ENCODE measurements at regions not wholly inside any gene's neighbourhood (a gene's known extent, or its start where the extent isn't known, plus 50 kb on each side); places are given as distances from the start of the nearest gene placed in this dataset.
"Not testable (repeated sequence)": the region's sequence is repeated elsewhere in the genome, so short reads cannot be mapped to it uniquely, and the experiment has no call there.

GRCh38 chr15:79702621-79703020 lies 194.2 kb downstream of the MTHFS start:
- DNase-seq (ENCODE audit: low read depth in 1 of 2, low spot score in 1 of 2) = no peak
- no peak for TF ChIP-seq JUND (IDR thresholded peaks at IDR 0.05; ENCODE audit: low read depth)
- in situ Hi-C loops (cut with HindIII; ENCODE audit: low pct_unique_long_range_greater_than_20kb, low sequenced_read_pairs) = no loop called here

DNA sequence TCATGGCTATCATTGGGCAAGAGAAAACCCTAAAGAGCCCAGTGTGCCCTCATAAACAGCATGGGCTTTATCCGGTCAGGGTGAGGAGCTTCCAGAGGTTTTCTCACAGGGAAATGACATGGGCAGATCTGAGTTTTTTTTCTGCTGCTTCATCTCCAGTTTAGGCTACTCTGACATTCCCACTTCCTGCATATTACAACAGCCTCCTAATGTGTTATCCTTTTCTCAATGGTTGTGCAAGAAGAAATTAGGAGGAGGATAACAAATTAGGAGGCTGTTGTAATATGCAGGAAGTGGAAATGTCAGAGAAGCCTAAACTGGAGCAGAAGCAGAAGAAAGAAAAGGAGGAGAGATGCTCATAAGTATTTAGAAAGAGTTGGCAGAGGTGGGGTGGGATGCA lies 175.6 kb downstream of the MTHFS start:
- no peak for DNase-seq (ENCODE audit: low read depth in 1 of 2, low spot score in 1 of 2)
- in situ Hi-C loops (cut with HindIII; ENCODE audit: low pct_unique_long_range_greater_than_20kb, low sequenced_read_pairs) = no loop called here
- TF ChIP-seq JUND (IDR thresholded peaks at IDR 0.05; ENCODE audit: low read depth) = no peak

DNA sequence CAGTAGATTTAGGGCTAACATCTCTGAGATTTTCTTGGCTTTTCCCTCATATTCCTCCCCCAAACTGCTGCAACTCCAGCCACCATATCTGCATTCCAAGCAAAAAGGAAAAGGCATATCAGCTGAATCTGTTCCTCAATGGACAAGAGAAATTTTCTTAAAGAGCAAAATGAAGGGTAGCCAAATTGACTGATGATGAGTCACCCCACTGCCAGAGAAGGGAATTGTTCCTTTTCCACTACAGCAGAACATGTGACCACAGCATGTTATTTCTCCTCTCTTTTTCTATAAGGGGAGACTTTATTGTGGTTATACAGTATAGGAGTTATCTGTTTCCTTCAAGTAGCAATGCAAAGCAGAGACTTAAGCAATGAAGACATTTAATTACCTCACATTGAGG lies 172.5 kb downstream of the MTHFS start:
- no peak for DNase-seq (ENCODE audit: low read depth in 1 of 2, low spot score in 1 of 2)
- in situ Hi-C loops (cut with HindIII; ENCODE audit: low pct_unique_long_range_greater_than_20kb, low sequenced_read_pairs) = no loop called here
- TF ChIP-seq JUND (IDR thresholded peaks at IDR 0.05; ENCODE audit: low read depth) = no peak

DNA sequence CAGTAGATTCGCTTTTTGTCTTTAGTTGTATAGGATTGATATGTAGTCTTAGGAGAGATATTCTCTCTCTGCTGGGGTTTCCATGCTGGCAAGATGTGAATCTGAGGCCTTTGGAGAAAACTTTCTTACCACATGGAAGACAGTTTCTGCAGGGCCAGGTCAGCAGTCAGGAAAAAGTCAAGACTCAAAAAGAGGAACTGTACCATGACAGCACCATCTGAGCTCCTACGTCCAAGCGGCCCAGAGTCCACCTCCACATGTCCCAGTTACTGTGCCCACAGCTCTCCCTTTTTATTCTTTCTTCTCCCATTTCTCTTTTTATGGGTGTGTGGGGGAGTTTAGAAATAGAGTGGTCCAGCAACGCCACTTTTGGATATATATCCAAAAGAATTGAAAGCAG lies 172.0 kb downstream of the MTHFS start:
- no peak for TF ChIP-seq JUND (IDR thresholded peaks at IDR 0.05; ENCODE audit: low read depth)
- in situ Hi-C loops (cut with HindIII; ENCODE audit: low pct_unique_long_range_greater_than_20kb, low sequenced_read_pairs) = no loop called here
- no peak for DNase-seq (ENCODE audit: low read depth in 1 of 2, low spot score in 1 of 2)

DNA sequence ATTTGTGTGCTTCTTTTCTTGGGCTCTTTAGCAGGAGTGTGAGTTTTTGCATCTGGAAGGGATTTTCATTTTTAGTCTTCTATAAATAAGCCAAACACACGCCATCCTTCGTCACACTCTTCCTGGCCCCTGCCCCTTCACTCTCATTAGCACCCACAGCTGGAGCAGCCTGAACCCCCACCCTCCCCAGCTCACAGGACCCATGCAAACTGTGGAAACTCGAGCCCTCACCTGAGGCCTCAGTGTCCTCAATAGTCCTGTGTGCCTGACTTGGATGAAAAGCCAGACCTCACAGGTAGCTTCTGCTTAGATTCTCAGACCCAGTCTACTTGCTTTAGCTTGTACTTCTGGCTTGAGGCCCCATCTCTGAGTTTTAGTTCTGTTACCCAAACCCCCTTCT lies 167.9 kb downstream of the MTHFS start:
- in situ Hi-C loops (cut with HindIII; ENCODE audit: low pct_unique_long_range_greater_than_20kb, low sequenced_read_pairs) = no loop called here
- TF ChIP-seq JUND (IDR thresholded peaks at IDR 0.05; ENCODE audit: low read depth) = no peak
- DNase-seq (ENCODE audit: low read depth in 1 of 2, low spot score in 1 of 2) = no peak

GRCh38 chr15:79736435-79737000 lies 160.3 kb downstream of the MTHFS start:
- in situ Hi-C loops (cut with HindIII; ENCODE audit: low pct_unique_long_range_greater_than_20kb, low sequenced_read_pairs) = no loop called here
- no peak for TF ChIP-seq JUND (IDR thresholded peaks at IDR 0.05; ENCODE audit: low read depth)
- peak in 1 of 2 experiments; percentile 13 for DNase-seq (ENCODE audit: low read depth in 1 of 2, low spot score in 1 of 2)

GRCh38 chr15:79738143-79738542 lies 158.7 kb downstream of the MTHFS start:
- in situ Hi-C loops (cut with HindIII; ENCODE audit: low pct_unique_long_range_greater_than_20kb, low sequenced_read_pairs) = no loop called here
- no peak for TF ChIP-seq JUND (IDR thresholded peaks at IDR 0.05; ENCODE audit: low read depth)
- DNase-seq (ENCODE audit: low read depth in 1 of 2, low spot score in 1 of 2) = no peak

DNA sequence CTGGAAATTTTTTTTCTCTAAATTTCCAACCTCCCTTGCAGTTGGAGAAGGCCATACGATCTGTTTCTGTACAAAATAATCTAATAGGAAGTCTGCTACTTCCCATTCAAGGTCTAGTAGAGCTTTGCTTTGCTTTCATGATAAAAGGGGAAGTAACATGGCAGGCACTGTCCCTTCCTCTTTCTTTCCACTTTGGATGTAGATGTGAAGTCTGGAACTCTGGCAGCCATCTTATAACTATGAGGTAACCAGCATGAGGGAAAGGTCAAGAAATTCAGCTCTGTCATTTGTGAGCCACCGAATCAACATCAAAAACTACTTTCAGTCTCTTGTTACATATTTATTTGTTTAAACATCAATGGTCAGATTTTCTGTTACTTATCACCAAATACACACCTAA lies 156.3 kb downstream of the MTHFS start:
- in situ Hi-C loops (cut with HindIII; ENCODE audit: low pct_unique_long_range_greater_than_20kb, low sequenced_read_pairs) = no loop called here
- no peak for TF ChIP-seq JUND (IDR thresholded peaks at IDR 0.05; ENCODE audit: low read depth)
- DNase-seq (ENCODE audit: low read depth in 1 of 2, low spot score in 1 of 2) = no peak

DNA sequence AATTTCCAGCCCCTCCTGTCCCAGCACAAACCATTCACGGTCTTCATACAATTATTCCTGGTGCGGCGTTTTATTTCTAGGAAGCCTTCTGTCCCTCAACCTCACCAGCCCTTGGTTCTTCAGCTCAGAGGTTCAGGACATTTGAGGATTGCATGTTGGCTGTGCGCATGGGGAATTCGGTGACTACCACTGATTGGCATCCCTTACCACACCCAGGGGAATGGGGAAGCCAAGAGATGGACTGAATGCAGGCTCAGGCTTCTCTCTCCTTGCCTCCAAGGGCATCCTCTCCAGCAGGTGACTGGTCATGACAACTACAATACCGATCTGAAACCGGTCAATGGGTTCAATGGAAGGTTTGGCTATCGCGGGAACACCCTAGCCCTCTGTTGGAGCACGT lies 153.8 kb downstream of the MTHFS start:
- in situ Hi-C loops (cut with HindIII; ENCODE audit: low pct_unique_long_range_greater_than_20kb, low sequenced_read_pairs) = no loop called here
- DNase-seq (ENCODE audit: low read depth in 1 of 2, low spot score in 1 of 2) = no peak
- TF ChIP-seq JUND (IDR thresholded peaks at IDR 0.05; ENCODE audit: low read depth) = no peak

DNA sequence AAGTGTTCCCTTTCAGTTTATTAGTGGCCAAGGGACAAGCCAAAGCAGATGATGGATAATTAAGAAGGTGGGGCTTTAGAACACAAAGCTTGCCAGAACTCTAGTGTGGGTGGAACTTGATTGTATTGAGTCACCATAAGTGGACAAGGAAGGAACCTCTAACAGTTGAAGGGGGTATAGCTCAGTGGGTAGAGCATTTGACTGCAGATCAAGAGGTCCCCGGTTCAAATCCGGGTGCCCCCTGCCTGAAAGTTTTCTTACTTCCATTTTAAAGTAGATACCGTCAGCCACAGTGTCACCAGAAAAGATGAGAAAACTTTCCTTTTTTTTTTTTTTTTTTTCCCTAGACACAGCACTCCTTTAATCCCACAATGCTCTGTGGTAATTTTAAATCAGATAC lies 152.3 kb downstream of the MTHFS start:
- in situ Hi-C loops (cut with HindIII; ENCODE audit: low pct_unique_long_range_greater_than_20kb, low sequenced_read_pairs); DNase-seq (ENCODE audit: low read depth in 1 of 2, low spot score in 1 of 2): not testable (repeated sequence)

DNA sequence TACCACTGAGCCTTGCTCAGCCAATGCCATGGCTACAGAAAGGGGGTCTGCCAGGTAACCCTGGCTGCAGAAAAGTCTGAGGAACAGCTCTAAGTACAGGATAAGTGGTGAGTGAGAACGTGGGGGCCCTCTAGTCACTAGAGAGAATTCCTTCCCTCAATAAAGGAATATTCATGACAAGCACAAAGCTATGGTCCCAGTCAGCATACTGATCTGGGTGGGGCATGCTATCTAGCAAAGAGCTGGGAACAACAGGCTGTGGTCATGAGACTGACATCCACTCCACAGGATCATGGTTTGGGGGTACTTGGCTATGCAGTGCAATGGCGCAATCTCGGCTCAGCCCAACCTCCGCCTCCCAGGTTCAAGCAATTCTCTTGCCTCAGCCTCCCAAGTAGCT lies 140.4 kb downstream of the MTHFS start:
- DNase-seq (ENCODE audit: low read depth in 1 of 2, low spot score in 1 of 2) = no peak
- in situ Hi-C loops (cut with HindIII; ENCODE audit: low pct_unique_long_range_greater_than_20kb, low sequenced_read_pairs) = no loop called here
- TF ChIP-seq JUND (IDR thresholded peaks at IDR 0.05; ENCODE audit: low read depth) = no peak

- in situ Hi-C loops (cut with HindIII; ENCODE audit: low pct_unique_long_range_greater_than_20kb, low sequenced_read_pairs) = no loop called here
- DNase-seq (ENCODE audit: low read depth in 1 of 2, low spot score in 1 of 2) = no peak
Measured at GRCh38 chr15:79765081-79765480, 131.7 kb downstream of the MTHFS start.

GRCh38 chr15:79769069-79769481 lies 127.7 kb downstream of the MTHFS start:
- TF ChIP-seq JUND (IDR thresholded peaks at IDR 0.05; ENCODE audit: low read depth) = no peak
- in situ Hi-C loops (cut with HindIII; ENCODE audit: low pct_unique_long_range_greater_than_20kb, low sequenced_read_pairs) = no loop called here
- peak in 1 of 2 experiments; percentile 55 for DNase-seq (ENCODE audit: low read depth in 1 of 2, low spot score in 1 of 2)

More at GRCh38 chr15:79765081-79765480, 131.7 kb downstream of the MTHFS start:
- TF ChIP-seq JUND (IDR thresholded peaks at IDR 0.05; ENCODE audit: low read depth) = no peak
